Neural cell (in vitro differentiated cells): ENCODE measurements at regions not wholly inside any gene's neighbourhood (a gene's known extent, or its start where the extent isn't known, plus 50 kb on each side); places are given as distances from the start of the nearest gene placed in this dataset.

Source experiments
- H2AFZ ChIP-seq: fragments of 200-600, 300-800 bp; sonication (generic), shearing (Covaris generic); 2 replicates; pipeline ENCODE4 v1.6.0; 2014; ENCODE audit warnings: low read depth, mild to moderate bottlenecking, antibody characterized with exemption, low read length, moderate library complexity
- H3F3A ChIP-seq: fragments of 200-600 bp; shearing (Covaris generic); 2 replicates; pipeline ENCODE4 v1.6.1; 2016; ENCODE audit warnings: mild to moderate bottlenecking, moderate library complexity, mixed read lengths, antibody characterized with exemption, low read length; ENCODE audit not compliant: insufficient read depth, poor library complexity, severe bottlenecking
- H3K27ac ChIP-seq: fragments of 200-600, 300-800 bp; sonication (generic), shearing (Covaris generic); 2 replicates; pipeline ENCODE4 v1.5.1; 2014; ENCODE audit warnings: mild to moderate bottlenecking, low read length, moderate library complexity
- H3K27me3 ChIP-seq: fragments of 300-800, 200-600 bp; sonication (generic), shearing (Covaris generic); 2 replicates; pipeline ENCODE4 v1.6.0; 2014; ENCODE audit warnings: mild to moderate bottlenecking, low read depth, low read length, moderate library complexity; ENCODE audit not compliant: insufficient read depth
- H3K36me3 ChIP-seq: fragments of 300-800, 200-600 bp; sonication (generic), shearing (Covaris generic); 2 replicates; pipeline ENCODE4 v1.5.1; 2014; ENCODE audit warnings: mild to moderate bottlenecking, antibody characterized with exemption, low read length, moderate library complexity; ENCODE audit not compliant: insufficient read depth
- H3K4me2 ChIP-seq: fragments of 300-800, 200-600 bp; sonication (generic), shearing (Covaris generic); 2 replicates; pipeline ENCODE4 v1.6.0; 2014; ENCODE audit warnings: mild to moderate bottlenecking, low read length
- H3K4me3 ChIP-seq: fragments of 300-800, 200-600 bp; sonication (generic), shearing (Covaris generic); 2 replicates; pipeline ENCODE4 v1.5.1; 2014; ENCODE audit warnings: mild to moderate bottlenecking, low read length, moderate library complexity
- H3K79me2 ChIP-seq: fragments of 200-600 bp; shearing (Covaris generic); replicated peaks from 2 replicates; pipeline ENCODE4 v1.6.0; 2014; ENCODE audit warnings: mild to moderate bottlenecking, low read length, moderate library complexity; ENCODE audit not compliant: insufficient read depth
- H3K9ac ChIP-seq: fragments of 300-800, 200-600 bp; sonication (generic), shearing (Covaris generic); 2 replicates; pipeline ENCODE4 v1.6.1; 2016; ENCODE audit warnings: mild to moderate bottlenecking, low read length, mixed read lengths
- H3K9me2 ChIP-seq: fragments of 200-600 bp; shearing (Covaris generic); 2 replicates; pipeline ENCODE4 v1.6.1; 2016; ENCODE audit warnings: mild to moderate bottlenecking, low read length, mixed read lengths; ENCODE audit not compliant: insufficient read depth
- H3K9me3 ChIP-seq: fragments of 200-600, 300-800 bp; sonication (generic), shearing (Covaris generic); 2 replicates; pipeline ENCODE4 v1.6.1; 2016; ENCODE audit warnings: mild to moderate bottlenecking, mixed run types, low read length, moderate library complexity, mixed read lengths
- H4K20me1 ChIP-seq: fragments of 200-600 bp; shearing (Covaris generic); 2 replicates; pipeline ENCODE4 v1.6.1; 2016; ENCODE audit warnings: mild to moderate bottlenecking, mixed run types; ENCODE audit not compliant: insufficient read depth
- CTCF ChIP-seq: fragments of 450-650 bp; IDR thresholded peaks from 2 replicates; pipeline ENCODE4 v1.5.1; 2014; ENCODE audit warnings: antibody characterized with exemption, mild to moderate bottlenecking, moderate library complexity; ENCODE audit not compliant: poor library complexity, severe bottlenecking
- EP300 ChIP-seq: fragments of 450-650 bp; conservative IDR thresholded peaks from 2 replicates; pipeline ENCODE4 v1.6.1; 2014; ENCODE audit warnings: antibody characterized with exemption, mild to moderate bottlenecking, moderate library complexity; ENCODE audit not compliant: poor library complexity, severe bottlenecking
- EZH2 ChIP-seq: fragments of 200-600, 300-800 bp; shearing (Covaris generic), sonication (generic); IDR thresholded peaks from 2 replicates; pipeline ENCODE4 v1.6.1; 2014; ENCODE audit warnings: antibody characterized with exemption, low read length, borderline replicate concordance, mild to moderate bottlenecking; ENCODE audit not compliant: insufficient read depth, poor library complexity, severe bottlenecking
- MXI1 ChIP-seq: fragments of 450-650 bp; conservative IDR thresholded peaks from 2 replicates; pipeline ENCODE4 v1.6.1; 2014; ENCODE audit warnings: antibody characterized with exemption, mild to moderate bottlenecking; ENCODE audit not compliant: poor library complexity, severe bottlenecking
- POLR2AphosphoS5 ChIP-seq: IDR thresholded peaks from 2 replicates; pipeline ENCODE4 v1.6.1; 2012
- RAD21 ChIP-seq: fragments of 450-650 bp; conservative IDR thresholded peaks from 2 replicates; pipeline ENCODE4 v1.6.1; 2014; ENCODE audit warnings: antibody characterized with exemption, mild to moderate bottlenecking, moderate library complexity
- SMC3 ChIP-seq: fragments of 450-650 bp; conservative IDR thresholded peaks from 2 replicates; pipeline ENCODE4 v1.6.1; 2014; ENCODE audit warnings: antibody characterized with exemption, mild to moderate bottlenecking, moderate library complexity; ENCODE audit not compliant: poor library complexity
- TAF1 ChIP-seq: IDR thresholded peaks from 2 replicates; pipeline ENCODE4 v1.6.1; 2012; ENCODE audit warnings: low read depth
- TF ChIP-seq, protein P1 (sequence below): IDR thresholded peaks from 2 replicates; pipeline ENCODE4 v1.6.1; 2012; ENCODE audit warnings: borderline replicate concordance

GRCh38 chr14:22122227-22122818 lies 448.7 kb upstream of the OR4E1 start:
- no peak overlapping the region for H3K4me3 ChIP-seq
- TF ChIP-seq POLR2AphosphoS5, result no peak
- no peak for TF ChIP-seq RAD21
- TF ChIP-seq, protein P1, sequence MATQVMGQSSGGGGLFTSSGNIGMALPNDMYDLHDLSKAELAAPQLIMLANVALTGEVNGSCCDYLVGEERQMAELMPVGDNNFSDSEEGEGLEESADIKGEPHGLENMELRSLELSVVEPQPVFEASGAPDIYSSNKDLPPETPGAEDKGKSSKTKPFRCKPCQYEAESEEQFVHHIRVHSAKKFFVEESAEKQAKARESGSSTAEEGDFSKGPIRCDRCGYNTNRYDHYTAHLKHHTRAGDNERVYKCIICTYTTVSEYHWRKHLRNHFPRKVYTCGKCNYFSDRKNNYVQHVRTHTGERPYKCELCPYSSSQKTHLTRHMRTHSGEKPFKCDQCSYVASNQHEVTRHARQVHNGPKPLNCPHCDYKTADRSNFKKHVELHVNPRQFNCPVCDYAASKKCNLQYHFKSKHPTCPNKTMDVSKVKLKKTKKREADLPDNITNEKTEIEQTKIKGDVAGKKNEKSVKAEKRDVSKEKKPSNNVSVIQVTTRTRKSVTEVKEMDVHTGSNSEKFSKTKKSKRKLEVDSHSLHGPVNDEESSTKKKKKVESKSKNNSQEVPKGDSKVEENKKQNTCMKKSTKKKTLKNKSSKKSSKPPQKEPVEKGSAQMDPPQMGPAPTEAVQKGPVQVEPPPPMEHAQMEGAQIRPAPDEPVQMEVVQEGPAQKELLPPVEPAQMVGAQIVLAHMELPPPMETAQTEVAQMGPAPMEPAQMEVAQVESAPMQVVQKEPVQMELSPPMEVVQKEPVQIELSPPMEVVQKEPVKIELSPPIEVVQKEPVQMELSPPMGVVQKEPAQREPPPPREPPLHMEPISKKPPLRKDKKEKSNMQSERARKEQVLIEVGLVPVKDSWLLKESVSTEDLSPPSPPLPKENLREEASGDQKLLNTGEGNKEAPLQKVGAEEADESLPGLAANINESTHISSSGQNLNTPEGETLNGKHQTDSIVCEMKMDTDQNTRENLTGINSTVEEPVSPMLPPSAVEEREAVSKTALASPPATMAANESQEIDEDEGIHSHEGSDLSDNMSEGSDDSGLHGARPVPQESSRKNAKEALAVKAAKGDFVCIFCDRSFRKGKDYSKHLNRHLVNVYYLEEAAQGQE, result no peak
- no peak for TF ChIP-seq TAF1
- TF ChIP-seq SMC3, result no peak
- TF ChIP-seq EP300, result no peak
- TF ChIP-seq EZH2, result no peak
- TF ChIP-seq CTCF, result no peak
- no peak for TF ChIP-seq MXI1
- no peaks in the 10 kb centered on the region for H3K79me2 ChIP-seq
- no peak overlapping the region for H3K9ac ChIP-seq
- no peaks in the 10 kb centered on the region for H4K20me1 ChIP-seq
- no peak overlapping the region for H2AFZ ChIP-seq
- H3F3A ChIP-seq, result no peaks in the 10 kb centered on the region
- H3K27ac ChIP-seq, result no peak overlapping the region
- no peaks in the 10 kb centered on the region for H3K27me3 ChIP-seq
- H3K4me2 ChIP-seq, result no peak overlapping the region
- H3K9me2 ChIP-seq, result no peaks in the 10 kb centered on the region
- H3K9me3 ChIP-seq, result no peaks in the 10 kb centered on the region
- no peaks in the 10 kb centered on the region for H3K36me3 ChIP-seq

GRCh38 chr14:22118899-22119477 lies 445.4 kb upstream of the OR4E1 start:
- Histone ChIP-seq H3K79me2 (no peaks in the 10 kb centered on the region), H3K4me3 (no peak overlapping the region), H3K36me3 (no peaks in the 10 kb centered on the region), H3K27me3 (no peaks in the 10 kb centered on the region), H3K9me2 (no peaks in the 10 kb centered on the region), H3K4me2 (no peak overlapping the region), H2AFZ (no peak overlapping the region), H3K27ac (no peak overlapping the region), H4K20me1 (no peaks in the 10 kb centered on the region), H3F3A (no peaks in the 10 kb centered on the region), H3K9me3 (no peaks in the 10 kb centered on the region), H3K9ac (no peak overlapping the region)
- no peak for TF ChIP-seq EP300
- no peak for TF ChIP-seq TAF1
- no peak for TF ChIP-seq EZH2
- no peak for TF ChIP-seq CTCF
- TF ChIP-seq, protein P1, result no peak
- no peak for TF ChIP-seq RAD21
- no peak for TF ChIP-seq MXI1
- no peak for TF ChIP-seq POLR2AphosphoS5
- TF ChIP-seq SMC3, result no peak
